GM21786 (cell line): ENCODE measurements at regions not wholly inside any gene's neighbourhood (a gene's known extent, or its start where the extent isn't known, plus 50 kb on each side); places are given as distances from the start of the nearest gene placed in this dataset.

Experiments used
- ATAC-seq: cut with Tn5 transposase; IDR thresholded peaks from one replicate; pipeline ENCODE4 v1.9.1; 2021; ENCODE audit not compliant: unreplicated experiment

GRCh38 chr2:2808551-2809058 is 477.5 kb upstream of the MYT1L start:
- ATAC-seq: no peak

GRCh38 chr2:2806711-2807110 is 475.6 kb upstream of the MYT1L start:
- ATAC-seq: no peak

GRCh38 chr2:2805263-2805662 is 474.2 kb upstream of the MYT1L start:
- no peak for ATAC-seq

- ATAC-seq: no peak
Observed at GRCh38 chr2:2804528-2804927, 473.5 kb upstream of the MYT1L start.

GRCh38 chr2:2801458-2801857 is 470.4 kb upstream of the MYT1L start:
- ATAC-seq: no peak

- no peak for ATAC-seq
Observed at GRCh38 chr2:2800697-2801096, 469.6 kb upstream of the MYT1L start.

GRCh38 chr2:2800001-2800400 is 468.9 kb upstream of the MYT1L start:
- no peak for ATAC-seq

- ATAC-seq: no peak
Observed at GRCh38 chr2:2799151-2799697, 468.1 kb upstream of the MYT1L start.

GRCh38 chr2:2798337-2798736 is 467.3 kb upstream of the MYT1L start:
- ATAC-seq: no peak

- no peak for ATAC-seq
Observed at GRCh38 chr2:2797797-2798196, 466.7 kb upstream of the MYT1L start.

GRCh38 chr2:2796207-2796606 is 465.1 kb upstream of the MYT1L start:
- no peak for ATAC-seq

- no peak for ATAC-seq
Observed at GRCh38 chr2:2795438-2796091, 464.5 kb upstream of the MYT1L start.

- ATAC-seq: no peak
Observed at GRCh38 chr2:2793925-2794560, 463.0 kb upstream of the MYT1L start.

- no peak for ATAC-seq
Observed at GRCh38 chr2:2793514-2793913, 462.4 kb upstream of the MYT1L start.

GRCh38 chr2:2791606-2792005 is 460.5 kb upstream of the MYT1L start:
- no peak for ATAC-seq

GRCh38 chr2:2791031-2791430 is 460.0 kb upstream of the MYT1L start:
- no peak for ATAC-seq

- no peak for ATAC-seq
Observed at GRCh38 chr2:2788076-2788475, 457.0 kb upstream of the MYT1L start.

GRCh38 chr2:2787301-2787907 is 456.3 kb upstream of the MYT1L start:
- ATAC-seq: no peak

- ATAC-seq: no peak
Observed at GRCh38 chr2:2782007-2782406, 450.9 kb upstream of the MYT1L start.

- ATAC-seq: no peak
Observed at GRCh38 chr2:2779727-2780126, 448.7 kb upstream of the MYT1L start.

- no peak for ATAC-seq
Observed at GRCh38 chr2:2777876-2778275, 446.8 kb upstream of the MYT1L start.

GRCh38 chr2:2777213-2777612 is 446.1 kb upstream of the MYT1L start:
- ATAC-seq: no peak
